ENCODE measurements at regions not wholly inside any gene's neighbourhood (a gene's known extent, or its start where the extent isn't known, plus 50 kb on each side); places are given as distances from the start of the nearest gene placed in this dataset.

- TF ChIP-seq ZNF462 (CRISPR knock-in tag; IDR thresholded peaks at IDR 0.05) (no peak), EZH2phosphoT487 (IDR thresholded peaks at IDR 0.05; ENCODE audit: unreplicated experiment) (no peak), ETS1 (IDR thresholded peaks at IDR 0.05) (no peak), STAT1 (IDR thresholded peaks at IDR 0.05; ENCODE audit: unreplicated experiment) (no peak), EZH2 (IDR thresholded peaks at IDR 0.05; ENCODE audit: low read depth, unreplicated experiment) (no peak), NANOG (IDR thresholded peaks at IDR 0.05; ENCODE audit: borderline replicate concordance) (no peak)
These were observed 159.3 kb upstream of the GULP1 start (continued) for GRCh38 chr2:188132385-188132784.

- no peaks in the 10 kb centered on the region for H3K27me3 ChIP-seq (ENCODE audit: insufficient read depth)
- Mint-ChIP-seq H3K9me3 (peaks cover 6% of the 10 kb centered on the region; the same call in 1 of the 3 replicates), H3K27me3 (ENCODE audit: insufficient read depth, low read depth, poor library complexity) (no peaks in the 10 kb centered on the region), H3K4me3 (no peak overlapping the region), H3K27ac (no peak overlapping the region), H3K4me1 (peaks cover 3% of the 10 kb centered on the region; the same call in 2 of the 3 replicates), H3K36me3 (ENCODE audit: low read depth) (peaks cover 3% of the 10 kb centered on the region; the same call in 1 of the 3 replicates)
- DNase-seq (ENCODE audit: low spot score) (no peak), ATAC-seq (no peak)
- no peaks in the 10 kb centered on the region for H3K79me2 ChIP-seq (replicated peaks; ENCODE audit: insufficient read depth)
- H3K36me3 ChIP-seq (ENCODE audit: insufficient read depth) = no peaks in the 10 kb centered on the region
- no peaks in the 10 kb centered on the region for H3F3A ChIP-seq (replicated peaks; ENCODE audit: low read depth)
- no peak overlapping the region for H3K4me2 ChIP-seq
- no peaks in the 10 kb centered on the region for H4K20me1 ChIP-seq (replicated peaks; ENCODE audit: insufficient read depth)
- no peak overlapping the region for H3K4me3 ChIP-seq
- no peaks in the 10 kb centered on the region for H3K9me2 ChIP-seq (ENCODE audit: insufficient read depth)
- no peaks in the 10 kb centered on the region for H3K4me1 ChIP-seq (ENCODE audit: insufficient read depth)
- no peak overlapping the region for H2AFZ ChIP-seq
- H3K27ac ChIP-seq (ENCODE audit: low read depth) = no peak overlapping the region
- TF ChIP-seq CTCF (conservative IDR thresholded peaks at IDR 0.05; ENCODE audit: low read depth in 2 of 2) (no peak), ETS1 (IDR thresholded peaks at IDR 0.05) (no peak)
These were observed 157.4 kb upstream of the GULP1 start for GRCh38 chr2:188134241-188134640.
